ENCODE measurements at regions not wholly inside any gene's neighbourhood (a gene's known extent, or its start where the extent isn't known, plus 50 kb on each side); places are given as distances from the start of the nearest gene placed in this dataset.

DNA sequence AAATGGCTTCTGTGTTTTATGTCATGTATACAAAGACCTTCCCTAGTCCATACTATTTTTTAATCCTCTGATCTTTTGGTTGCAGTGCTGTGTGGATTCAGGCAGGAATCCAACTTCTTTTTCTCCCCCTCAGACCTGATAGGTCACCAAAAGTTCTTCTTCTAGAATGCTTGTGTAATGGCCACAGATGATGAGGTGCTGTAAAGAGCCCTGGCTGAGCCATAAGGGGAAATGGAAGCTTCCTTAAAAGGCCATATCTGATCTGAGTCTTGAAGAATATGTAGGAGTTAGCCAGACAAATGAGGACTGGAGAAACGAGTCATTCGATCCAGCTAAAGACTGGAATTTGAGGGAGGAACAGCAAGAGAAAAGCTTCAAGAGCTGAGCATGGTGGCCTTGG, 353.9 kb downstream of the PCNX1 start:
- TF ChIP-seq CTCF (IDR thresholded peaks at IDR 0.05 in 8 of 11, conservative IDR thresholded peaks at IDR 0.05 in 3 of 11) (no peak), POLR2AphosphoS5 (IDR thresholded peaks at IDR 0.05) (no peak)
